Erythroblast (primary cell): ENCODE measurements at regions not wholly inside any gene's neighbourhood (a gene's known extent, or its start where the extent isn't known, plus 50 kb on each side); places are given as distances from the start of the nearest gene placed in this dataset.

Experiments
- GATA1 ChIP-seq: IDR thresholded peaks from 2 replicates; pipeline ENCODE4 v1.6.1; 2011; ENCODE audit warnings: low read depth, mild to moderate bottlenecking, control low read depth, low read length, moderate library complexity
- POLR2A ChIP-seq: IDR thresholded peaks from 2 replicates; pipeline ENCODE4 v1.6.1; 2011; ENCODE audit warnings: mild to moderate bottlenecking, low read length

- TF ChIP-seq POLR2A (no peak), GATA1 (no peak)
Measured at GRCh38 chr4:54961357-54961975, 163.9 kb downstream of the KDR start.
